ENCODE measurements at regions not wholly inside any gene's neighbourhood (a gene's known extent, or its start where the extent isn't known, plus 50 kb on each side); places are given as distances from the start of the nearest gene placed in this dataset.

- no peaks in the 10 kb centered on the region for H3K36me3 ChIP-seq
- no peaks in the 10 kb centered on the region for H3K27me3 ChIP-seq
- TF ChIP-seq EP300 (IDR thresholded peaks at IDR 0.05) (no peak), POLR2A (IDR thresholded peaks at IDR 0.05) (no peak), POLR2AphosphoS5 (IDR thresholded peaks at IDR 0.05) (no peak)
- TF ChIP-seq, protein P1, sequence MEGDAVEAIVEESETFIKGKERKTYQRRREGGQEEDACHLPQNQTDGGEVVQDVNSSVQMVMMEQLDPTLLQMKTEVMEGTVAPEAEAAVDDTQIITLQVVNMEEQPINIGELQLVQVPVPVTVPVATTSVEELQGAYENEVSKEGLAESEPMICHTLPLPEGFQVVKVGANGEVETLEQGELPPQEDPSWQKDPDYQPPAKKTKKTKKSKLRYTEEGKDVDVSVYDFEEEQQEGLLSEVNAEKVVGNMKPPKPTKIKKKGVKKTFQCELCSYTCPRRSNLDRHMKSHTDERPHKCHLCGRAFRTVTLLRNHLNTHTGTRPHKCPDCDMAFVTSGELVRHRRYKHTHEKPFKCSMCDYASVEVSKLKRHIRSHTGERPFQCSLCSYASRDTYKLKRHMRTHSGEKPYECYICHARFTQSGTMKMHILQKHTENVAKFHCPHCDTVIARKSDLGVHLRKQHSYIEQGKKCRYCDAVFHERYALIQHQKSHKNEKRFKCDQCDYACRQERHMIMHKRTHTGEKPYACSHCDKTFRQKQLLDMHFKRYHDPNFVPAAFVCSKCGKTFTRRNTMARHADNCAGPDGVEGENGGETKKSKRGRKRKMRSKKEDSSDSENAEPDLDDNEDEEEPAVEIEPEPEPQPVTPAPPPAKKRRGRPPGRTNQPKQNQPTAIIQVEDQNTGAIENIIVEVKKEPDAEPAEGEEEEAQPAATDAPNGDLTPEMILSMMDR (IDR thresholded peaks at IDR 0.05) = no peak
- H3K4me3 ChIP-seq = no peak overlapping the region
- H3K27ac ChIP-seq = no peak overlapping the region
- ATAC-seq (ENCODE audit: low FRiP score in 2 of 2) = no peak
- no peaks in the 10 kb centered on the region for H3K9me3 ChIP-seq
- H3K4me1 ChIP-seq = no peaks in the 10 kb centered on the region
- no peak for DNase-seq
- 75 to 79% methylated on average over 1 of the region's 1 CpG for WGBS, 2 donors
These were observed 895.5 kb downstream of the ROBO2 start for GRCh38 chr3:77935418-77935817.

GRCh38 chr3:77939726-77940125 is 899.8 kb downstream of the ROBO2 start:
- TF ChIP-seq POLR2A (IDR thresholded peaks at IDR 0.05) = no peak
- TF ChIP-seq POLR2AphosphoS5 (IDR thresholded peaks at IDR 0.05) = no peak
- TF ChIP-seq, protein P1 (IDR thresholded peaks at IDR 0.05) = no peak
- no peak for TF ChIP-seq EP300 (IDR thresholded peaks at IDR 0.05)
- Histone ChIP-seq H3K4me1 (no peaks in the 10 kb centered on the region), H3K27ac (no peak overlapping the region), H3K27me3 (no peaks in the 10 kb centered on the region), H3K9me3 (no peaks in the 10 kb centered on the region), H3K4me3 (no peak overlapping the region), H3K36me3 (no peaks in the 10 kb centered on the region)
- DNase-seq (no peak), ATAC-seq (ENCODE audit: low FRiP score in 2 of 2) (no peak)
- WGBS, 2 donors = 44 to 58% methylated on average over 1 of the region's 1 CpG

DNA sequence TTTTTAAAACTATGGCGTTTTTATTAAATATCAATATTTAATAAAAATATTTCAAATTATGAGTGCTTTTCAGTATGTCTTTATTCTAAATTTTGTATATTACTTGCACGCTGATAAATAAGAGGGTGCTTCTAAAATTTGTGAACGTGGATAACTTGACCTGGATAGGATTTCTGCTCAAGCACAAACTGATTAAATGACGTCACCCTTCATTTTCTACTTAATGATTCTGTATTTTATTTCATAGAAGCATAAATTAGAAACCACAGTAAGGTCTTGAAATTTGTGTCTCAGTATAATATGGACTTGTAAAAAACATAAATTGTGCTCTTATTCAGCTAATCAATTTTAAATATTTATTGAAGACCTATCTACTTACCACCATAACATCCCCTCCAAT is 903.7 kb downstream of the ROBO2 start:
- Histone ChIP-seq H3K36me3 (no peaks in the 10 kb centered on the region), H3K4me1 (no peaks in the 10 kb centered on the region), H3K27ac (no peak overlapping the region), H3K27me3 (no peaks in the 10 kb centered on the region), H3K9me3 (no peaks in the 10 kb centered on the region), H3K4me3 (no peak overlapping the region)
- no peak for ATAC-seq (ENCODE audit: low FRiP score in 2 of 2)
- TF ChIP-seq POLR2A (IDR thresholded peaks at IDR 0.05) (no peak), EP300 (IDR thresholded peaks at IDR 0.05) (no peak), POLR2AphosphoS5 (IDR thresholded peaks at IDR 0.05) (no peak)
- TF ChIP-seq, protein P1 (IDR thresholded peaks at IDR 0.05) = no peak
- WGBS, 2 donors = 83 to 89% methylated on average over 4 of the region's 4 CpGs
- no peak for DNase-seq

GRCh38 chr3:77945320-77945719 is 905.4 kb downstream of the ROBO2 start:
- TF ChIP-seq POLR2A (IDR thresholded peaks at IDR 0.05) (no peak), POLR2AphosphoS5 (IDR thresholded peaks at IDR 0.05) (no peak), EP300 (IDR thresholded peaks at IDR 0.05) (no peak)
- TF ChIP-seq, protein P1 (IDR thresholded peaks at IDR 0.05) = no peak
- Histone ChIP-seq H3K4me1 (no peaks in the 10 kb centered on the region), H3K27me3 (no peaks in the 10 kb centered on the region), H3K9me3 (no peaks in the 10 kb centered on the region), H3K4me3 (no peak overlapping the region), H3K36me3 (no peaks in the 10 kb centered on the region), H3K27ac (no peak overlapping the region)
- DNase-seq (no peak), ATAC-seq (ENCODE audit: low FRiP score in 2 of 2) (no peak)
- 52 to 77% methylated on average over 3 of the region's 3 CpGs for WGBS, 2 donors

- TF ChIP-seq POLR2A (IDR thresholded peaks at IDR 0.05) (no peak), POLR2AphosphoS5 (IDR thresholded peaks at IDR 0.05) (no peak), EP300 (IDR thresholded peaks at IDR 0.05) (no peak)
- TF ChIP-seq, protein P1 (IDR thresholded peaks at IDR 0.05) = no peak
- Histone ChIP-seq H3K9me3 (no peaks in the 10 kb centered on the region), H3K36me3 (no peaks in the 10 kb centered on the region), H3K27me3 (no peaks in the 10 kb centered on the region), H3K4me1 (no peaks in the 10 kb centered on the region), H3K4me3 (no peak overlapping the region), H3K27ac (no peak overlapping the region)
- ATAC-seq (ENCODE audit: low FRiP score in 2 of 2) (no peak), DNase-seq (no peak)
These were observed 907.8 kb downstream of the ROBO2 start for GRCh38 chr3:77947671-77948070.

All from upper lobe of left lung (tissue), 6 donors.